GDM1 (cell line): ENCODE measurements at regions not wholly inside any gene's neighbourhood (a gene's known extent, or its start where the extent isn't known, plus 50 kb on each side); places are given as distances from the start of the nearest gene placed in this dataset.

Experiments used
- DNase-seq: peaks from one replicate; lab custom pipeline; 2025; lab: John Stamatoyannopoulos, UW

- no peak for DNase-seq
Observed at GRCh38 chr18:73639788-73640187, 507.8 kb downstream of the FBXO15 start.

- DNase-seq, result no peak
Observed at GRCh38 chr18:73638709-73639108, 508.9 kb downstream of the FBXO15 start.

- no peak for DNase-seq
Observed at GRCh38 chr18:73636355-73636754, 511.3 kb downstream of the FBXO15 start.

GRCh38 chr18:73626859-73627258 lies 520.8 kb downstream of the FBXO15 start:
- DNase-seq, result peak; percentile 5

- DNase-seq, result no peak
Observed at GRCh38 chr18:73626221-73626620, 521.4 kb downstream of the FBXO15 start.

- no peak for DNase-seq
Observed at GRCh38 chr18:73621091-73621490, 526.5 kb downstream of the FBXO15 start.

GRCh38 chr18:73617981-73618380 lies 529.7 kb downstream of the FBXO15 start:
- DNase-seq, result no peak

- DNase-seq, result no peak
Observed at GRCh38 chr18:73615506-73615905, 532.1 kb downstream of the FBXO15 start.

GRCh38 chr18:73614812-73615211 lies 532.8 kb downstream of the FBXO15 start:
- no peak for DNase-seq

GRCh38 chr18:73613706-73614340 lies 533.8 kb downstream of the FBXO15 start:
- no peak for DNase-seq

- no peak for DNase-seq
Observed at GRCh38 chr18:73597832-73598615, 549.6 kb downstream of the FBXO15 start.

- no peak for DNase-seq
Observed at GRCh38 chr18:73594749-73595148, 552.9 kb downstream of the FBXO15 start.

- no peak for DNase-seq
Observed at GRCh38 chr18:73593207-73593606, 554.4 kb downstream of the FBXO15 start.

GRCh38 chr18:73590950-73591349 lies 556.7 kb downstream of the FBXO15 start:
- no peak for DNase-seq

GRCh38 chr18:73579698-73580097 lies 567.9 kb downstream of the FBXO15 start:
- no peak for DNase-seq

GRCh38 chr18:73577365-73577764 lies 570.3 kb downstream of the FBXO15 start:
- DNase-seq, result no peak

GRCh38 chr18:73563901-73564472 lies 583.6 kb downstream of the FBXO15 start:
- no peak for DNase-seq

- no peak for DNase-seq
Observed at GRCh38 chr18:73563345-73563744, 584.3 kb downstream of the FBXO15 start.

GRCh38 chr18:73556904-73557303 lies 590.7 kb downstream of the FBXO15 start:
- DNase-seq, result no peak

GRCh38 chr18:73552171-73552570 lies 595.5 kb downstream of the FBXO15 start:
- DNase-seq, result no peak

GRCh38 chr18:73551211-73551610 lies 596.4 kb downstream of the FBXO15 start:
- DNase-seq, result no peak

- DNase-seq, result no peak
Observed at GRCh38 chr18:73549236-73549635, 598.4 kb downstream of the FBXO15 start.

GRCh38 chr18:73545472-73545871 lies 602.2 kb downstream of the FBXO15 start:
- no peak for DNase-seq
